HUES64 (cell line): ENCODE measurements at regions not wholly inside any gene's neighbourhood (a gene's known extent, or its start where the extent isn't known, plus 50 kb on each side); places are given as distances from the start of the nearest gene placed in this dataset.

Experiments used
- H3K27ac ChIP-seq: 2 replicates; pipeline ENCODE4 v1.7.0; 2013; ENCODE audit warnings: low read depth, low read length, inconsistent platforms
- H3K27me3 ChIP-seq: 2 replicates; pipeline ENCODE4 v1.6.1; 2013; ENCODE audit warnings: mild to moderate bottlenecking, low read length; ENCODE audit not compliant: insufficient read depth
- H3K36me3 ChIP-seq: 2 replicates; pipeline ENCODE4 v1.6.1; 2013; ENCODE audit warnings: mild to moderate bottlenecking, low read length; ENCODE audit not compliant: insufficient read depth
- H3K4me1 ChIP-seq: 2 replicates; pipeline ENCODE4 v1.6.1; 2013; ENCODE audit warnings: mild to moderate bottlenecking, low read length, moderate library complexity; ENCODE audit not compliant: insufficient read depth
- H3K4me3 ChIP-seq: 2 replicates; pipeline ENCODE4 v1.5.1; 2013; ENCODE audit warnings: mild to moderate bottlenecking, low read length, moderate library complexity
- H3K9ac ChIP-seq: 2 replicates; pipeline ENCODE4 v1.6.1; 2013; ENCODE audit warnings: mild to moderate bottlenecking, low read depth, low read length
- H3K9me3 ChIP-seq: 2 replicates; pipeline ENCODE4 v1.6.1; 2013; ENCODE audit warnings: low read depth, low read length; ENCODE audit not compliant: insufficient read depth
- WGBS: fragments of 150-250, 120-280 bp; methylation state at CpG from one replicate; pipeline ENCODE4 v1.1.7; 2013; ENCODE audit warnings: missing lambda C conversion rate; 5-methylcytosine and 5-hydroxymethylcytosine counted together

- H3K36me3 ChIP-seq: no peaks in the 10 kb centered on the region
- no peak overlapping the region for H3K4me3 ChIP-seq
- peaks cover 16% of the 10 kb centered on the region; the same call in 1 of the 2 replicates for H3K9me3 ChIP-seq
- H3K9ac ChIP-seq: no peak overlapping the region
- no peaks in the 10 kb centered on the region for H3K27me3 ChIP-seq
- 97% methylated on average over 2 of the region's 2 CpGs for WGBS
- no peak overlapping the region for H3K27ac ChIP-seq
- peaks cover 4% of the 10 kb centered on the region; the same call in 1 of the 2 replicates for H3K4me1 ChIP-seq
These were observed 107.5 kb downstream of the CYSLTR2 start for GRCh38 chr13:48761256-48761655.

- peaks cover 3% of the 10 kb centered on the region; the same call in 1 of the 2 replicates for H3K4me1 ChIP-seq
- no peak overlapping the region for H3K9ac ChIP-seq
- no peaks in the 10 kb centered on the region for H3K27me3 ChIP-seq
- no peak overlapping the region for H3K4me3 ChIP-seq
- 0 out of 2 replicates have a peak, but pooled peaks cover 13% of the 10 kb centered on the region for H3K9me3 ChIP-seq
- no peaks in the 10 kb centered on the region for H3K36me3 ChIP-seq
- WGBS: 50% methylated on average over 4 of the region's 4 CpGs
- H3K27ac ChIP-seq: no peak overlapping the region
These were observed 115.5 kb downstream of the CYSLTR2 start for GRCh38 chr13:48769107-48769704.

- H3K27ac ChIP-seq: no peak overlapping the region
- no peaks in the 10 kb centered on the region for H3K36me3 ChIP-seq
- 90% methylated on average over 1 of the region's 1 CpG for WGBS
- 0 out of 2 replicates have a peak, but pooled peaks cover 5% of the 10 kb centered on the region for H3K9me3 ChIP-seq
- no peak overlapping the region for H3K4me3 ChIP-seq
- H3K9ac ChIP-seq: no peak overlapping the region
- no peaks in the 10 kb centered on the region for H3K27me3 ChIP-seq
- peaks cover 3% of the 10 kb centered on the region; the same call in 1 of the 2 replicates for H3K4me1 ChIP-seq
These were observed 116.6 kb downstream of the CYSLTR2 start for GRCh38 chr13:48770372-48770771.

DNA sequence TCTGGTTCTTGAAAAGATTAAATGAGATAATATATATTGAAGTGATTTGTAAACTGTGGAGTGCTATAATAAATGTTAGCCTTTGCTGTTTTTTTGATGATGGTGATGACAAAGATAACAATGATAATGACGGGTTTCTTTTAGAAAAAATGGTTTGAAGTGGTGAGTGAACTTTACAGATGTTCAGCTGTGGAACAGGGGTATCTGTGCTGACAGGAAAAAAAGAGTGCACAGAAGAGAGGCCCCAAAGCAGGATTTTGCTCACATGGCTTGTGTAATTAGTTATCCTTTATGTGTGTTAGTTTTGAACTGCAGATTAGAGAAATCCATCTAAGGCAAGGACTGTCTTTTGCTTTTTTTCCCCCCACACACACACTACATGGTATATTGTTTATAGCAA is 119.2 kb downstream of the CYSLTR2 start:
- Histone ChIP-seq H3K9ac (no peak overlapping the region), H3K27ac (no peak overlapping the region), H3K4me1 (no peaks in the 10 kb centered on the region), H3K36me3 (no peaks in the 10 kb centered on the region), H3K4me3 (no peak overlapping the region), H3K9me3 (0 out of 2 replicates have a peak, but pooled peaks cover 3% of the 10 kb centered on the region), H3K27me3 (no peaks in the 10 kb centered on the region)
- WGBS: 93% methylated on average over 1 of the region's 1 CpG

DNA sequence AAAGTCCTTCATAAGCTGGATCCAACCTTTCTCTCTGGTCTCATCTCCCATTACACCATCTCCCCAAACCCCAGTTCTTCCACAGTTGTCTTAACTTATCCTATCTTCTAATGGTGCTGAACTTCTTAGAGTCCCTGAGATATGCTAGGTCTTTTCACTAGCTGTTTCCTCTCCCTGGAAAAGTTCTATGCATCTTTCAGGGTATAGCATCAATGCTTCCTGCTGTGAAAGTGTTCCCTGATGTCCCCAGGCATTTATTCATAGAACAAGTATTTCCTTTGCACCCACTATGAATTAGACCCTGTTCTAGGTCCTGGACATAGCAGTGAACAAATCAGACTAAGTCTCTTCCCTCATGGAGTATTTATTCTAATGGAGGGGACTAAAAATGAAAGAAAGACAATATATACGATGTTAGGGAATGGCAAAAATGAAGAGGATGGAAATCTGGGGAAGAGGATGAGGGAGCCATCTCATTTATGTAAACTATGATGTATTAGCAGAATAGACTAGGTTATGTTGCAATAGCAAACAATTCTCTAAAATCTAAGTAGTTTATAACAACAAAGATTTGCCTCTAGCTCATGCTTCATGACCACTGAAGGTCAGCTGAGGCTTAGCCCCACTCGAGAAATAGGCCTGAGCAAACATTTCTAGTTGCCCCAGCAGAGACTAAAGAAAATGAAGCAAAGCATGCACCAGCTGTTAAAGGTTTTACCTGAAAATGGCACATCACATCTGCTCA is 120.0 kb downstream of the CYSLTR2 start:
- no peaks in the 10 kb centered on the region for H3K4me1 ChIP-seq
- no peaks in the 10 kb centered on the region for H3K9me3 ChIP-seq
- no peaks in the 10 kb centered on the region for H3K36me3 ChIP-seq
- H3K9ac ChIP-seq: no peak overlapping the region
- 85% methylated on average over 2 of the region's 2 CpGs for WGBS
- no peaks in the 10 kb centered on the region for H3K27me3 ChIP-seq
- H3K4me3 ChIP-seq: no peak overlapping the region
- no peak overlapping the region for H3K27ac ChIP-seq

DNA sequence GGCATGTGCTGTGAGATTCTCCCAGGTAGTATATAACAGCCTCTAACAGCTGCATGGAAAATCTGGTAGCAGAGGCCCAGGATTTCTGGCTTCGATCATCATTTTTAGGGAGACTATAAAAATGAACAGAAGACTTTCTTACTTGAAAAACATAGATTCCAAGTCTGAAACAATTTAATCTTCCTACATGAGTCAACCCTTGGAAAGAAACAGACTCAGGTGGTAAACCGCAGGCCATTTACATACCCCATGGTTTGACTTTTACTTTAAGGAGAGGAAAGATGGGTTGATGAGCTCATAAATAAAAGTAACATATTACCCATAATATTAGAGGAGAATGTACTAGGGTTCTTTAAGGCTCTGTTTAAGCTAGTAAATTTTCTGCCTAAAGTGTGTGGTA is 121.6 kb downstream of the CYSLTR2 start:
- no peaks in the 10 kb centered on the region for H3K4me1 ChIP-seq
- no peak overlapping the region for H3K9ac ChIP-seq
- no peak overlapping the region for H3K4me3 ChIP-seq
- H3K9me3 ChIP-seq: 0 out of 2 replicates have a peak, but pooled peaks cover 3% of the 10 kb centered on the region
- no peaks in the 10 kb centered on the region for H3K36me3 ChIP-seq
- 92% methylated on average over 1 of the region's 2 CpGs for WGBS
- no peaks in the 10 kb centered on the region for H3K27me3 ChIP-seq
- no peak overlapping the region for H3K27ac ChIP-seq

DNA sequence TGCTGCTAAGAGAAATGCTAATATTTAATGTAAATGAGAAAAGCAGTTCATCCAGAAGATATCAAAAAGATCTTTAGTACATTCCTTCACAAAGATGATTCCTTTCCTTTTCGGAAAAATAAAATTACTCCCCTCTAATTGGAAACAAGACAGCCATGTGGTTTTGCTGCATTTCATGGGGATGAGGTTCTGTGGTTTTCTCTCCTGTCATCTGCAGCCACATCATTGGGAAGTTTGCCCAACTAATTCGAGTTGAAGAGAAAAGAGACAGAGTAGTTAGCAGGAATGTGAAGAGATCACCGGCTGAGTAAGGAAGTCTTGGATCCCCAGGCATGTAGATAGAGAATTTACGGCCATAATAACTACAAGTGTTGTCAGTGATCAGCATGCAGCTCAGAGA is 122.1 kb downstream of the CYSLTR2 start:
- Histone ChIP-seq H3K27me3 (no peaks in the 10 kb centered on the region), H3K9me3 (peaks cover 8% of the 10 kb centered on the region; the same call in 1 of the 2 replicates), H3K4me3 (no peak overlapping the region), H3K4me1 (no peaks in the 10 kb centered on the region), H3K36me3 (no peaks in the 10 kb centered on the region), H3K27ac (no peak overlapping the region), H3K9ac (no peak overlapping the region)
- 84% methylated on average over 4 of the region's 4 CpGs for WGBS

DNA sequence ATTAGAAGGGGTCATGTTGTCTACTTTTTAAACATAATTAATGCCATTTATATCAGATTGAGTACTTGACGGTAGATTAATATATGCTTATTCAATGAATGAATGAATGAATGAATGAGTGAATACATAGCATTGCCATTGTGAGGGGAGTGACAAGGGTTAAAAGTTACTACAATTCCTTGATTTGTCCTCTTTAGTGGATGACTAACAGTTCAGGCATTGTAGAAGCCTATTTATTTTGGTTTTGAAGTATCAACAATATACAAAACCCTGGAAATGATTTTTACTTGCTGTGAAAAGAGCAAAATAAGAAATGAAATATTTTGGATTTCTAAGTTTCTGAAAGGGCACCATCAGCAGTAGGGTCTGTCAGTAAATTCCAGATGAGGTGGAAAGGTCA is 122.7 kb downstream of the CYSLTR2 start:
- no peaks in the 10 kb centered on the region for H3K27me3 ChIP-seq
- no peak overlapping the region for H3K9ac ChIP-seq
- H3K27ac ChIP-seq: no peak overlapping the region
- peaks cover 14% of the 10 kb centered on the region; the same call in 1 of the 2 replicates for H3K9me3 ChIP-seq
- no peak overlapping the region for H3K4me3 ChIP-seq
- no peaks in the 10 kb centered on the region for H3K4me1 ChIP-seq
- 100% methylated on average over 1 of the region's 1 CpG for WGBS
- H3K36me3 ChIP-seq: no peaks in the 10 kb centered on the region

- H3K27me3 ChIP-seq: no peaks in the 10 kb centered on the region
- H3K36me3 ChIP-seq: no peaks in the 10 kb centered on the region
- H3K4me1 ChIP-seq: no peaks in the 10 kb centered on the region
- H3K4me3 ChIP-seq: no peak overlapping the region
- 90% methylated on average over 3 of the region's 3 CpGs for WGBS
- peaks cover 30% of the 10 kb centered on the region; the same call in 1 of the 2 replicates for H3K9me3 ChIP-seq
- H3K9ac ChIP-seq: no peak overlapping the region
- H3K27ac ChIP-seq: no peak overlapping the region
These were observed 124.9 kb downstream of the CYSLTR2 start for GRCh38 chr13:48778610-48779009.

DNA sequence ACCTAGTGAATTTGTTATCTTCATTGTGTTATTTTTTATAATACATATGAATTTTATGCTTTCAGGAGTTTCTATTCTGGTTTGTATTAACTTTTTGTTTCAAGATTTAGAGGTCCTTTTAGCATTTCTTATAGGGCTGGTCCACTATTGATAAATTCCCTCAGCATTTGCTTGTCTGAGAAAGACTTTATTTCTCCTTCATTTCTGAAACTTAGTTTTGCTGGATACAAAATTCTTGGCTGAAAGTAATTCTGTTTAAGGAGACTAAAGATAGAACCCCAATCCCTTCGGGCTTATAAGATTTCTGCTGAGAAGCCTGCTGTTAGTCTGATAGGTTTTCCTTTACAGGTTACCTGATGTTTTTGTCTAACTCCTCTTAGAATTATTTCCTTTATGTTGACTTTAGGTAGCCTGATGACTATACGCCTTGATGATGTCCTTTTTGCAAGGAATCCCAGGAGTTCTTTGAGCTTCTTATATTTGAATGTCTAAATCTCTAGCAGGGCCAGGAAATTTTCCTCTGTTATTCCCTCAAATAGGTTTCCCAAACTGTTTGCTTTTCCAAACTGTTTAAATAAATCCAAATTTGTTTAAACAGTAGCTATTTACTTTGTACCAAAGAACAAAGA is 127.1 kb downstream of the CYSLTR2 start:
- Histone ChIP-seq H3K36me3 (no peaks in the 10 kb centered on the region), H3K4me1 (no peaks in the 10 kb centered on the region), H3K9ac (no peak overlapping the region), H3K27me3 (no peaks in the 10 kb centered on the region), H3K27ac (no peak overlapping the region), H3K9me3 (peaks cover 30% of the 10 kb centered on the region; the same call in 1 of the 2 replicates), H3K4me3 (no peak overlapping the region)
- 69% methylated on average over 2 of the region's 2 CpGs for WGBS

DNA sequence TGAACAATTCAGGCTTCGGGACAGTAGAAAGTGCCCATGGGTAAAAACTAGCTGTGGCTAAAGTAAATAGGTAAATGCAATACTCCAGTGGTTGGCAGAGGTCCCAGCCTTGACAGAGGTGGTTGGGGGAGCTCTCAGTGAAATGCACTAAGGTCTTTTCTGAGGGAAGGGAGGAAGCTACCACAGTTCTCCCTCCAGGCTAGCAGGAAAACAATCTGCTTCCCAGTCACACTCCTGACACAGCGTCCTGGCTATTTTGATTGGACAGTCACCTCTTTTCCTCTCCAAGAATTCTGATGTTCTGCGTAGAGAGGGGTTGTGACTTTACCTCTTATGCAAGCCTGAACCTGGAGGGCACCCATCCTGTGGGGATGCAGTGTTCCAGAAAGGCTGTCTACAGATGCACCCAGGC is 128.7 kb downstream of the CYSLTR2 start:
- Histone ChIP-seq H3K4me3 (no peak overlapping the region), H3K4me1 (no peaks in the 10 kb centered on the region), H3K9me3 (peaks cover 30% of the 10 kb centered on the region; the same call in 1 of the 2 replicates), H3K36me3 (no peaks in the 10 kb centered on the region), H3K27ac (no peak overlapping the region), H3K27me3 (no peaks in the 10 kb centered on the region), H3K9ac (no peak overlapping the region)
- 88% methylated on average over 3 of the region's 3 CpGs for WGBS
